MM.1S (cell line): ENCODE measurements at regions not wholly inside any gene's neighbourhood (a gene's known extent, or its start where the extent isn't known, plus 50 kb on each side); places are given as distances from the start of the nearest gene placed in this dataset.

Source experiments
- DNase-seq: peaks from one replicate; pipeline ENCODE4 v3.0.0-alpha.2; 2015
- H2AFZ ChIP-seq: fragments of 300-600 bp; sonication (generic); 2 replicates; pipeline ENCODE4 v1.6.0; 2016; ENCODE audit warnings: antibody characterized with exemption, low read length
- H3F3A ChIP-seq: fragments of 300-600 bp; sonication (generic); 2 replicates; pipeline ENCODE4 v1.6.1; 2016; ENCODE audit warnings: mild to moderate bottlenecking, antibody characterized with exemption, low read length, moderate library complexity, mixed read lengths; ENCODE audit not compliant: insufficient read depth
- H3K27ac ChIP-seq: fragments of 300-600 bp; sonication (generic); 2 replicates; pipeline ENCODE4 v1.5.1; 2016; ENCODE audit warnings: mild to moderate bottlenecking, low read length
- H3K27me3 ChIP-seq: fragments of 300-600 bp; sonication (generic); replicated peaks from 2 replicates; pipeline ENCODE4 v1.6.0; 2016; ENCODE audit warnings: low read length; ENCODE audit not compliant: insufficient read depth
- H3K36me3 ChIP-seq: fragments of 300-600 bp; sonication (generic); replicated peaks from 2 replicates; pipeline ENCODE4 v1.6.1; 2016; ENCODE audit warnings: mild to moderate bottlenecking, low read length, mixed read lengths; ENCODE audit not compliant: insufficient read depth
- H3K4me1 ChIP-seq: fragments of 300-600 bp; sonication (generic); 2 replicates; pipeline ENCODE4 v1.6.1; 2016; ENCODE audit warnings: low read length, mixed read lengths
- H3K4me2 ChIP-seq: fragments of 300-600 bp; sonication (generic); 2 replicates; pipeline ENCODE4 v1.6.0; 2016; ENCODE audit warnings: low read depth, low read length
- H3K4me3 ChIP-seq: fragments of 300-600 bp; sonication (generic); 2 replicates; pipeline ENCODE4 v1.5.1; 2016; ENCODE audit warnings: low read length, mixed read lengths
- H3K79me2 ChIP-seq: fragments of 300-600 bp; sonication (generic); 2 replicates; pipeline ENCODE4 v1.6.1; 2016; ENCODE audit warnings: mixed run types, low read length, mixed read lengths
- H3K9ac ChIP-seq: fragments of 300-600 bp; sonication (generic); 2 replicates; pipeline ENCODE4 v1.6.1; 2016; ENCODE audit warnings: low read length, mixed read lengths
- H3K9me2 ChIP-seq: fragments of 300-600 bp; sonication (generic); replicated peaks from 2 replicates; pipeline ENCODE4 v1.6.1; 2016; ENCODE audit warnings: mild to moderate bottlenecking, low read length, mixed read lengths; ENCODE audit not compliant: insufficient read depth
- H3K9me3 ChIP-seq: fragments of 300-600 bp; sonication (generic); replicated peaks from 2 replicates; pipeline ENCODE4 v1.6.1; 2016; ENCODE audit warnings: mild to moderate bottlenecking, low read length, mixed read lengths; ENCODE audit not compliant: insufficient read depth
- H4K20me1 ChIP-seq: fragments of 300-600 bp; sonication (generic); 2 replicates; pipeline ENCODE4 v1.6.1; 2016; ENCODE audit warnings: mild to moderate bottlenecking, low read length, moderate library complexity, mixed read lengths; ENCODE audit not compliant: insufficient read depth
- CTCF ChIP-seq: fragments of 300-600 bp; sonication (generic); IDR thresholded peaks from 2 replicates; pipeline ENCODE4 v1.5.1; 2016; ENCODE audit warnings: antibody characterized with exemption, low read length, mixed read lengths
- EZH2 ChIP-seq: fragments of 300-600 bp; sonication (generic); optimal IDR thresholded peaks from 2 replicates; pipeline ENCODE3; 2017; ENCODE audit warnings: low read depth, mild to moderate bottlenecking, antibody characterized with exemption, low read length, mixed read lengths
- EZH2phosphoT487 ChIP-seq: fragments of 300-600 bp; sonication (generic); IDR thresholded peaks from 2 replicates; pipeline ENCODE4 v1.6.1; 2018; ENCODE audit warnings: antibody characterized with exemption, low read length

GRCh38 chr9:99594056-99594780, 227.5 kb upstream of the NR4A3 start:
- no peaks in the 10 kb centered on the region for H3F3A ChIP-seq
- no peak overlapping the region for H2AFZ ChIP-seq
- no peak for DNase-seq
- no peak overlapping the region for H3K4me2 ChIP-seq
- H3K4me1 ChIP-seq = no peaks in the 10 kb centered on the region
- H3K36me3 ChIP-seq = no peaks in the 10 kb centered on the region
- no peaks in the 10 kb centered on the region for H4K20me1 ChIP-seq
- H3K9me3 ChIP-seq = no peaks in the 10 kb centered on the region
- TF ChIP-seq EZH2 = no peak
- TF ChIP-seq CTCF = no peak
- no peak for TF ChIP-seq EZH2phosphoT487
- H3K4me3 ChIP-seq = no peak overlapping the region
- no peaks in the 10 kb centered on the region for H3K27me3 ChIP-seq
- no peak overlapping the region for H3K9ac ChIP-seq
- no peaks in the 10 kb centered on the region for H3K9me2 ChIP-seq
- no peak overlapping the region for H3K27ac ChIP-seq
- H3K79me2 ChIP-seq = no peaks in the 10 kb centered on the region

DNA sequence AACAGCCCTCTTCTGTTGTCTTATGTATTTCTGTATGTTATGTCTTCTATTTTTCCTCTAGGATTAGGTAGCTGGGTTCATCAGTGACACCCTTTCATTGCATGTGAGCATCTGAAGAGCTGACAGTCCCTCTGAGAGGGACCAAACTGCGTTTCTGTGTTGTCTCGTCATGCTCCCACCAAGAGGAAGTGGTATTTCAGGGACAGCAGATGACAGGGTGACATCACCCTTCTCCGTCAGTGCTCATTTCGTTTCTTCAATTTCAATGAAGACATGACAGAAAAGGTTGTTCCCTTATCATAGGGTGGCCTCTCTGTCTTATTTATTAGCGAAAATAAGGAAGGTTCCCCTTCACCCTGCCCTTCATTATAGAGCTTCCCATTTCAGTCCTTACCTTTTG, 225.9 kb upstream of the NR4A3 start:
- no peaks in the 10 kb centered on the region for H3F3A ChIP-seq
- H3K79me2 ChIP-seq = no peaks in the 10 kb centered on the region
- no peak overlapping the region for H2AFZ ChIP-seq
- no peaks in the 10 kb centered on the region for H3K9me3 ChIP-seq
- no peak overlapping the region for H3K9ac ChIP-seq
- H4K20me1 ChIP-seq = no peaks in the 10 kb centered on the region
- H3K27me3 ChIP-seq = no peaks in the 10 kb centered on the region
- no peak overlapping the region for H3K4me2 ChIP-seq
- H3K4me1 ChIP-seq = no peaks in the 10 kb centered on the region
- DNase-seq = no peak
- no peak for TF ChIP-seq EZH2phosphoT487
- TF ChIP-seq EZH2 = no peak
- TF ChIP-seq CTCF = no peak
- no peak overlapping the region for H3K27ac ChIP-seq
- no peaks in the 10 kb centered on the region for H3K36me3 ChIP-seq
- H3K9me2 ChIP-seq = no peaks in the 10 kb centered on the region
- no peak overlapping the region for H3K4me3 ChIP-seq

- H3K9me3 ChIP-seq = no peaks in the 10 kb centered on the region
- H3K27me3 ChIP-seq = no peaks in the 10 kb centered on the region
- no peaks in the 10 kb centered on the region for H3F3A ChIP-seq
- 0 out of 2 replicates have a peak, but pooled peaks cover 4% of the 10 kb centered on the region for H3K4me1 ChIP-seq
- no peak for DNase-seq
- H2AFZ ChIP-seq = no peak overlapping the region
- no peak overlapping the region for H3K9ac ChIP-seq
- H3K36me3 ChIP-seq = no peaks in the 10 kb centered on the region
- H3K4me3 ChIP-seq = no peak overlapping the region
- no peaks in the 10 kb centered on the region for H4K20me1 ChIP-seq
- H3K9me2 ChIP-seq = no peaks in the 10 kb centered on the region
- no peaks in the 10 kb centered on the region for H3K79me2 ChIP-seq
- H3K27ac ChIP-seq = no peak overlapping the region
- TF ChIP-seq CTCF (no peak), EZH2 (no peak), EZH2phosphoT487 (no peak)
- no peak overlapping the region for H3K4me2 ChIP-seq
Observed at GRCh38 chr9:99601571-99602111, 220.0 kb upstream of the NR4A3 start.
